GM12878 (cell line): ENCODE measurements at regions not wholly inside any gene's neighbourhood (a gene's known extent, or its start where the extent isn't known, plus 50 kb on each side); places are given as distances from the start of the nearest gene placed in this dataset.

ENCODE experiments used
- ATAC-seq: fragments of 200-7000 bp; cut with Tn5 transposase; 3 replicates; pipeline ENCODE4 v1.9.1; 2020; ENCODE audit warnings: mild to moderate bottlenecking, moderate library complexity
- BruUV-seq: library from RNA; stranded (reverse); fragments of 400-500 nt; replicated peaks from 2 replicates; lab custom pipeline; 2021; lab: Mats Ljungman, UMichigan
- CTCF ChIA-PET: fragments of 300-600 bp; sonication (Branson Sonifier 250); formaldehyde crosslinking; extraction: SDS; loops from one replicate; lab custom pipeline; 2021; ENCODE audit warnings: inconsistent platforms; lab: Yijun Ruan, JAX
- POLR2A ChIA-PET: fragments of 350-600 bp; formaldehyde crosslinking; extraction: SDS; loops from one replicate; lab custom pipeline; 2021; ENCODE audit warnings: inconsistent platforms; lab: Charles Lee
- RAD21 ChIA-PET: fragments of 300-600 bp; sonication (Branson Sonifier 250); formaldehyde crosslinking; loops from one replicate; lab custom pipeline; 2023; ENCODE audit warnings: antibody characterized with exemption; ENCODE audit not compliant: unreplicated experiment; lab: Charles Lee
- SMC1A ChIA-PET: fragments of 300-600 bp; sonication (Branson Sonifier 250); formaldehyde crosslinking; loops from one replicate; lab custom pipeline; 2023; ENCODE audit not compliant: unreplicated experiment, uncharacterized antibody; lab: Charles Lee
- DNase-seq: peaks from one replicate; pipeline ENCODE4 v3.0.0-alpha.2; 2011; ENCODE audit warnings: low read depth, low spot score
- FAIRE-seq: peaks from 3 replicates; lab custom pipeline; 2011; peaks lifted over from hg19 to GRCh38; lab: Jason Lieb, UNC
- H2AFZ ChIP-seq: 2 replicates; pipeline ENCODE4 v1.6.0; 2011; ENCODE audit warnings: low read depth, low read length, control low read depth; ENCODE audit not compliant: control insufficient read depth
- H3K27ac ChIP-seq: 2 replicates; pipeline ENCODE4 v1.5.1; 2011; ENCODE audit warnings: control low read depth; ENCODE audit not compliant: control insufficient read depth, insufficient read depth
- H3K27me3 ChIP-seq, 2 experiments: replicated peaks in 1 of 2; 2 replicates each; pipeline versions ENCODE4 v1.6.0 to v1.6.1; 2011; ENCODE audit warnings: low read length in 1 of 2; ENCODE audit not compliant: control insufficient read depth in 2 of 2, insufficient read depth in 2 of 2
- H3K36me3 ChIP-seq, 2 experiments: 2 replicates each; pipeline ENCODE4 v1.5.1; 2011; ENCODE audit warnings: low read length in 1 of 2; ENCODE audit not compliant: control insufficient read depth in 2 of 2, insufficient read depth in 2 of 2
- H3K4me1 ChIP-seq: 2 replicates; pipeline ENCODE4 v1.6.1; 2011; ENCODE audit warnings: mild to moderate bottlenecking, low read length, moderate library complexity, mixed read lengths; ENCODE audit not compliant: control insufficient read depth, insufficient read depth
- H3K4me2 ChIP-seq: 2 replicates; pipeline ENCODE4 v1.6.0; 2011; ENCODE audit warnings: control low read depth; ENCODE audit not compliant: control insufficient read depth, insufficient read depth
- H3K4me3 ChIP-seq: fragments of 200-600 bp; sonication (generic); 2 replicates; pipeline ENCODE4 v1.5.1; 2016
- H3K79me2 ChIP-seq: 2 replicates; pipeline ENCODE4 v1.6.0; 2011; ENCODE audit warnings: low read length; ENCODE audit not compliant: control insufficient read depth, insufficient read depth
- H3K9ac ChIP-seq: 2 replicates; pipeline ENCODE4 v1.8.0; 2011; ENCODE audit warnings: low read length, control low read depth, mixed read lengths; ENCODE audit not compliant: control insufficient read depth, insufficient read depth
- H3K9me3 ChIP-seq: replicated peaks from 3 replicates; pipeline ENCODE4 v1.5.1; 2011; ENCODE audit warnings: mild to moderate bottlenecking, low read length; ENCODE audit not compliant: control insufficient read depth, insufficient read depth
- H4K20me1 ChIP-seq: 2 replicates; pipeline ENCODE4 v1.6.0; 2011; ENCODE audit not compliant: control insufficient read depth, insufficient read depth
- CREB1 ChIP-seq: IDR thresholded peaks from 2 replicates; pipeline ENCODE4 v1.6.1; 2012; ENCODE audit warnings: low read depth, mild to moderate bottlenecking, inconsistent platforms
- ESRRA ChIP-seq: IDR thresholded peaks from 2 replicates; pipeline ENCODE4 v1.6.1; 2012; ENCODE audit warnings: mild to moderate bottlenecking, low read length, improper control_type of control experiment
- NBN ChIP-seq: fragments of 450-650 bp; IDR thresholded peaks from 2 replicates; pipeline ENCODE4 v1.6.1; 2016
- RELA ChIP-seq: fragments of 450-650 bp; IDR thresholded peaks from 2 replicates; pipeline ENCODE4 v1.8.0; 2014; ENCODE audit warnings: borderline replicate concordance; ENCODE audit not compliant: partially characterized antibody
- RUNX3 ChIP-seq: IDR thresholded peaks from 2 replicates; pipeline ENCODE4 v1.6.1; 2012; ENCODE audit warnings: low read length, inconsistent platforms
- WGBS: methylation state at CpG from one replicate; pipeline ENCODE4 v1.1.6; 2016; ENCODE audit warnings: low lambda C conversion rate; ENCODE audit not compliant: insufficient replicate concordance, insufficient coverage; ENCODE audit errors: missing lambda C conversion rate; 5-methylcytosine and 5-hydroxymethylcytosine counted together
- in situ Hi-C: fragments of 300-500 bp; cut with MboI; formaldehyde crosslinking; loops from 9 replicates; pipeline ENCODE4 v1.14.3; 2018; ENCODE audit warnings: mixed read lengths
- intact Hi-C: fragments of 100-400 bp; cut with micrococcal nuclease; formaldehyde crosslinking; loops from one replicate; pipeline ENCODE4 v1.14.2; 2022; ENCODE audit not compliant: unreplicated experiment
- TF ChIP-seq, protein P1 (sequence below): IDR thresholded peaks from 2 replicates; pipeline ENCODE4 v1.6.1; 2011; ENCODE audit warnings: low read depth, mild to moderate bottlenecking, low read length, moderate library complexity, borderline replicate concordance; ENCODE audit errors: extremely low read depth
- TF ChIP-seq, protein P2 (sequence below): fragments of 150-350 bp; IDR thresholded peaks from 2 replicates; pipeline ENCODE4 v1.6.1; 2014; ENCODE audit warnings: mild to moderate bottlenecking, low read depth, low read length

GRCh38 chrX:95919605-95920004 lies 765.0 kb upstream of the DIAPH2 start:
- ChIA-PET RAD21 (no interaction called here), POLR2A (interaction anchor here (0.5 kb wide), 1 partner anchor 39 kb away, joined by 3 read pairs; no protein-coding TSS in a partner anchor), CTCF (no interaction called here), SMC1A (no interaction called here)
- no peak overlapping the region for H3K27ac ChIP-seq
- no peak for FAIRE-seq
- no peak overlapping the region for H2AFZ ChIP-seq
- TF ChIP-seq RELA: no peak
- TF ChIP-seq, protein P1, sequence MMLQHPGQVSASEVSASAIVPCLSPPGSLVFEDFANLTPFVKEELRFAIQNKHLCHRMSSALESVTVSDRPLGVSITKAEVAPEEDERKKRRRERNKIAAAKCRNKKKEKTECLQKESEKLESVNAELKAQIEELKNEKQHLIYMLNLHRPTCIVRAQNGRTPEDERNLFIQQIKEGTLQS: no peak
- H3K27me3 ChIP-seq: no peaks in the 10 kb centered on the region
- no peaks in the 10 kb centered on the region for H3K36me3 ChIP-seq
- H3K4me2 ChIP-seq: no peak overlapping the region
- no TSS peak for BruUV-seq
- no peak for ATAC-seq
- intact Hi-C loops: no loop called here
- no peaks in the 10 kb centered on the region for H3K9me3 ChIP-seq
- H3K79me2 ChIP-seq: no peaks in the 10 kb centered on the region
- H3K4me1 ChIP-seq: no peaks in the 10 kb centered on the region
- H3K4me3 ChIP-seq: no peak overlapping the region
- H4K20me1 ChIP-seq: no peaks in the 10 kb centered on the region
- WGBS: 30% methylated on average over 1 of the region's 1 CpG
- H3K9ac ChIP-seq: no peak overlapping the region
- in situ Hi-C loops: no loop called here
- no peak for DNase-seq

GRCh38 chrX:95945528-95945927 lies 739.1 kb upstream of the DIAPH2 start:
- Histone ChIP-seq H3K27ac (no peak overlapping the region), H3K79me2 (no peaks in the 10 kb centered on the region), H3K9me3 (no peaks in the 10 kb centered on the region), H3K27me3 (no peaks in the 10 kb centered on the region), H3K4me1 (no peaks in the 10 kb centered on the region), H3K9ac (no peak overlapping the region), H3K36me3 (no peaks in the 10 kb centered on the region), H3K4me2 (no peak overlapping the region), H2AFZ (no peak overlapping the region), H3K4me3 (no peak overlapping the region), H4K20me1 (no peaks in the 10 kb centered on the region)
- in situ Hi-C loops: no loop called here
- ChIA-PET RAD21 (no interaction called here), SMC1A (no interaction called here), POLR2A (no interaction called here), CTCF (no interaction called here)
- no peak for TF ChIP-seq RELA
- TF ChIP-seq CREB1: no peak
- TF ChIP-seq NBN: no peak
- TF ChIP-seq, protein P2, sequence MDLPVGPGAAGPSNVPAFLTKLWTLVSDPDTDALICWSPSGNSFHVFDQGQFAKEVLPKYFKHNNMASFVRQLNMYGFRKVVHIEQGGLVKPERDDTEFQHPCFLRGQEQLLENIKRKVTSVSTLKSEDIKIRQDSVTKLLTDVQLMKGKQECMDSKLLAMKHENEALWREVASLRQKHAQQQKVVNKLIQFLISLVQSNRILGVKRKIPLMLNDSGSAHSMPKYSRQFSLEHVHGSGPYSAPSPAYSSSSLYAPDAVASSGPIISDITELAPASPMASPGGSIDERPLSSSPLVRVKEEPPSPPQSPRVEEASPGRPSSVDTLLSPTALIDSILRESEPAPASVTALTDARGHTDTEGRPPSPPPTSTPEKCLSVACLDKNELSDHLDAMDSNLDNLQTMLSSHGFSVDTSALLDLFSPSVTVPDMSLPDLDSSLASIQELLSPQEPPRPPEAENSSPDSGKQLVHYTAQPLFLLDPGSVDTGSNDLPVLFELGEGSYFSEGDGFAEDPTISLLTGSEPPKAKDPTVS: no peak
- TF ChIP-seq RUNX3: no peak
- TF ChIP-seq ESRRA: no peak
- FAIRE-seq (no peak), DNase-seq (no peak), ATAC-seq (no peak)
- 42% methylated on average over 2 of the region's 2 CpGs for WGBS
- no TSS peak for BruUV-seq
- intact Hi-C loops: no loop called here
